ENCODE measurements at regions not wholly inside any gene's neighbourhood (a gene's known extent, or its start where the extent isn't known, plus 50 kb on each side); places are given as distances from the start of the nearest gene placed in this dataset.

- no peak for TF ChIP-seq CTCF (conservative IDR thresholded peaks at IDR 0.05; ENCODE audit: low read depth)
- POLR2A ChIA-PET (ENCODE audit: low non-redundant PET) = no interaction called here
- H3K27ac ChIP-seq = no peak overlapping the region
- CTCF ChIA-PET = interaction anchor here (0.6 kb wide), 2 partner anchors 31 to 964 kb away, joined by 3 read pairs; no protein-coding TSS in a partner anchor
- DNase-seq (ENCODE audit: low spot score) = no peak
Measured at GRCh38 chr3:71910108-71910507, 125.2 kb upstream of the PROK2 start.

DNA sequence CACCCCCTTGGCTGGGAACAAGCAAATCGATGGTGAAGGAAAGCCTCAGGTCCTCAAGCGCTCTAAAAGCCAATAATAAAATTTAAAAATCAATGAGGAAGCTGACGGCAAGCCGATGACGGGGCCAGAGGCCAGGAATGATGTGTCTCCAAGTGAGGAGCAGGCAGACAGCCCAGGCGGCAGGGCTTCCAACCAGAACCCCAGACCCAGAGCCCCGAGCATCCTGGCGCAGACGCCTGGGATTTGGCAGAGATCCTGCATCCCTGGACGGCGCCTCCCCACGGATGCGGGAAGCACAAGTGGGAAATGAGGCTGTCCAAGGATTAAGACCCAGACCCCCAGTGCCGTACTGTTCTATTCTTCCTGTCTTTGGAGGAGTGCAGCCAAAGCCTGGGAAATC, 123.0 kb upstream of the PROK2 start:
- POLR2A ChIA-PET (ENCODE audit: low non-redundant PET) = no interaction called here
- DNase-seq (ENCODE audit: low spot score) = no peak
- no peak for TF ChIP-seq CTCF (conservative IDR thresholded peaks at IDR 0.05; ENCODE audit: low read depth)
- CTCF ChIA-PET = no interaction called here
- H3K27ac ChIP-seq = no peak overlapping the region

DNA sequence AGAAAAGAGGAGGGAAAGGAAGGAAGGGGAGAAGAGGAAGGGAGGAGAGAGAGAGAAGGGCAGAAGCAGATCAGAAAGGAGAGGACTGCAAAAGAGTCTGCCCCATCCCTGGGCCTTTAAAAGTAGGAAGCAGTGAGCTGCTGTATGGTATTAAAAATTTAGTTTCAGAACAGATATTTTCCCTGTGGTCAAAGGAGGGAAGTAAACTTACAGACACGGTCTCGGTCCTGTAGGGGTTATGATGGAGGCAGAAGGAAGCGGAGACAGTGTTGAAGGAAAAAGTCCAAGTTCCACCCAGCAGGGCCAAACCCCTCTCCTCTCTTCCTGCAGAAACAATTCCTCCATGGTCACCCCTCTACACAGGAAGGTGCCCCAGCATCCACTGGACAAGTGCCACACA, 122.0 kb upstream of the PROK2 start:
- no peak overlapping the region for H3K27ac ChIP-seq
- TF ChIP-seq CTCF (conservative IDR thresholded peaks at IDR 0.05; ENCODE audit: low read depth) = no peak
- ChIA-PET CTCF (no interaction called here), POLR2A (ENCODE audit: low non-redundant PET) (no interaction called here)
- no peak for DNase-seq (ENCODE audit: low spot score)

GRCh38 chr3:71905426-71905825, 120.5 kb upstream of the PROK2 start:
- no peak for DNase-seq (ENCODE audit: low spot score)
- TF ChIP-seq CTCF (conservative IDR thresholded peaks at IDR 0.05; ENCODE audit: low read depth) = no peak
- ChIA-PET POLR2A (ENCODE audit: low non-redundant PET) (no interaction called here), CTCF (no interaction called here)
- H3K27ac ChIP-seq = no peak overlapping the region

- no peak for TF ChIP-seq CTCF (conservative IDR thresholded peaks at IDR 0.05; ENCODE audit: low read depth)
- ChIA-PET CTCF (no interaction called here), POLR2A (ENCODE audit: low non-redundant PET) (no interaction called here)
- H3K27ac ChIP-seq = no peak overlapping the region
- DNase-seq (ENCODE audit: low spot score) = no peak
Measured at GRCh38 chr3:71903936-71904335, 119.0 kb upstream of the PROK2 start.

- DNase-seq (ENCODE audit: low spot score) = no peak
- no peak for TF ChIP-seq CTCF (conservative IDR thresholded peaks at IDR 0.05; ENCODE audit: low read depth)
- ChIA-PET POLR2A (ENCODE audit: low non-redundant PET) (no interaction called here), CTCF (no interaction called here)
- no peak overlapping the region for H3K27ac ChIP-seq
Measured at GRCh38 chr3:71903112-71903495, 118.2 kb upstream of the PROK2 start.
